ENCODE measurements at regions not wholly inside any gene's neighbourhood (a gene's known extent, or its start where the extent isn't known, plus 50 kb on each side); places are given as distances from the start of the nearest gene placed in this dataset.
A peak's percentile ranks its signal among the peaks of the same experiment; 100 is the strongest.

DNA sequence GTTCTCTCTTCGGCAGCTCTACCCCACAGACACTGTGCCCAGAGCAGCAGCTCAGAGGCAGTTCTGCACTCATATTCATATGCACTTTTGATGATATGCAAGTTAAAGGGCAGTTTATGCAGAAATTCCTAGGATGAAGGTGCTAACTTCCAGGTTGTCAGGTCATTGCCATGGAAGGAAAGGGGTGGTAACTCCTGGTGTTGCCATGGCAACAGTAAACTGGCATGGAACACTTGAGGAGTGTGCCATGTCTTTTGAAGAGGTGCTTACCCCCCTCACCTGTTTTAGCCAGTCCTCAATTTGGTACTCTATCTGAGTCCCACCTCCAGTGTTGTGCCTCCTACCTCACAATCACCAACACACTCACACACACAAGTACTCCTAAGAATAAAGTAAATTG lies 539.4 kb upstream of the BTBD3 start:
- H3K4me3 ChIP-seq (replicated peaks; ENCODE audit: low read depth, low read length) = no peak overlapping the region
- no peak for DNase-seq (ENCODE audit: low read depth)
- TF ChIP-seq, protein P1, sequence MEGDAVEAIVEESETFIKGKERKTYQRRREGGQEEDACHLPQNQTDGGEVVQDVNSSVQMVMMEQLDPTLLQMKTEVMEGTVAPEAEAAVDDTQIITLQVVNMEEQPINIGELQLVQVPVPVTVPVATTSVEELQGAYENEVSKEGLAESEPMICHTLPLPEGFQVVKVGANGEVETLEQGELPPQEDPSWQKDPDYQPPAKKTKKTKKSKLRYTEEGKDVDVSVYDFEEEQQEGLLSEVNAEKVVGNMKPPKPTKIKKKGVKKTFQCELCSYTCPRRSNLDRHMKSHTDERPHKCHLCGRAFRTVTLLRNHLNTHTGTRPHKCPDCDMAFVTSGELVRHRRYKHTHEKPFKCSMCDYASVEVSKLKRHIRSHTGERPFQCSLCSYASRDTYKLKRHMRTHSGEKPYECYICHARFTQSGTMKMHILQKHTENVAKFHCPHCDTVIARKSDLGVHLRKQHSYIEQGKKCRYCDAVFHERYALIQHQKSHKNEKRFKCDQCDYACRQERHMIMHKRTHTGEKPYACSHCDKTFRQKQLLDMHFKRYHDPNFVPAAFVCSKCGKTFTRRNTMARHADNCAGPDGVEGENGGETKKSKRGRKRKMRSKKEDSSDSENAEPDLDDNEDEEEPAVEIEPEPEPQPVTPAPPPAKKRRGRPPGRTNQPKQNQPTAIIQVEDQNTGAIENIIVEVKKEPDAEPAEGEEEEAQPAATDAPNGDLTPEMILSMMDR (IDR thresholded peaks at IDR 0.05; ENCODE audit: low read length, missing control alignments) = no peak

DNA sequence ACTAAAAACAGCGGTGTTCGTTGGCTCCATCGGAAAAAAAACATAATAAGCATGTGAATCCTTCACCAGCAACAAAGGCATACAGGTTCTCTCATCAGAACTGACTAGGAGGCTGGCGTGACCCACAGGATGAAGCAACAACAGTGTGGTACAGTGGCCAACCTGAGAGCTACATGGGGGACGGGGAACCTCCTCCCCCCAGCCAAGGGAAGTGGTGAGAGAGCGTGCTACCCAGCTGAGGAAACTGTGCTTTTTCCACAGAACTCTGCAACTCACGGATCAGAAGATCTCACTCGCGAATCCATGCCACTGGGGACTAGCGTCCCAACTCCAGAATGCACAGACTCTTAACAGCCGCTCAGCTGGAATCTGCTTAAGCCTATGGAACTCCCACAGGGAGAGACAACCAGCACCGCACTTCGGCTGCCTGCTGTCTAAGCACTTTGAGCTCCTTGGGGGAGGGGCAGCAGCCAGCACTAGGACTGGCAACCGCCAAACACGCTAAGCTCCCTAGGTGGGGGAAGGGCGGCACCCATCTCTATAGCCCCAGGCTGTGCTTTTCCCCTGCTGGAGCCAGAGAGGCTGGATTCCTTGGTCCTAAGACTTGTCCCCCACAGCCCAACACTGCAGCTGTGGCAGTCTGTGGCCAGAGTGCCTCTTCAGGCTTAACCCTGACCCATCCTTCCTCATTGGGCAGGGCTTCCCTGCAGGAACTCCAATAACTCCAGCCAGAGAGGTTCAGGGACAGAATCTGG lies 538.3 kb upstream of the BTBD3 start:
- no peak for DNase-seq (ENCODE audit: low read depth)
- TF ChIP-seq, protein P1 (IDR thresholded peaks at IDR 0.05; ENCODE audit: low read length, missing control alignments) = no peak
- no peak overlapping the region for H3K4me3 ChIP-seq (replicated peaks; ENCODE audit: low read depth, low read length)

DNA sequence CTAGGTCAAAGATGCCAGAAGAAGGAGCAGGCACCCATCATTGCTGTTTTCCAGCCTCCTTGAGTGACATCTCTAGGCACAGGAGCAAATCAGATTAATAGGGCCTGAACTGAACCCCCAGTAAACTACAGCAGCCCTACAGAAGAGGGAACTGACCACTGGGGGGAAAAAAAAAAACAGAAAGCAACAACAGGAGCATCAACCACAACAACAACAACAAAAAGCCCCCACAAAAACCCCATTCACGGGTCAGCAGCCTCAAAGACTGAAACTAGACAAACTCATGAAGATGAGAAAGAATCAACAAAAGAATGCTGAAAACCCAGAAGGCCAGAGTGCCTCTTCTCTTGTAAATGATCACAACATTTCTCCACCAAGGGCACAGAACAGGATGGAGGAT lies 537.4 kb upstream of the BTBD3 start:
- TF ChIP-seq, protein P1 (IDR thresholded peaks at IDR 0.05; ENCODE audit: low read length, missing control alignments) = no peak
- H3K4me3 ChIP-seq (replicated peaks; ENCODE audit: low read depth, low read length) = no peak overlapping the region
- DNase-seq (ENCODE audit: low read depth) = no peak

DNA sequence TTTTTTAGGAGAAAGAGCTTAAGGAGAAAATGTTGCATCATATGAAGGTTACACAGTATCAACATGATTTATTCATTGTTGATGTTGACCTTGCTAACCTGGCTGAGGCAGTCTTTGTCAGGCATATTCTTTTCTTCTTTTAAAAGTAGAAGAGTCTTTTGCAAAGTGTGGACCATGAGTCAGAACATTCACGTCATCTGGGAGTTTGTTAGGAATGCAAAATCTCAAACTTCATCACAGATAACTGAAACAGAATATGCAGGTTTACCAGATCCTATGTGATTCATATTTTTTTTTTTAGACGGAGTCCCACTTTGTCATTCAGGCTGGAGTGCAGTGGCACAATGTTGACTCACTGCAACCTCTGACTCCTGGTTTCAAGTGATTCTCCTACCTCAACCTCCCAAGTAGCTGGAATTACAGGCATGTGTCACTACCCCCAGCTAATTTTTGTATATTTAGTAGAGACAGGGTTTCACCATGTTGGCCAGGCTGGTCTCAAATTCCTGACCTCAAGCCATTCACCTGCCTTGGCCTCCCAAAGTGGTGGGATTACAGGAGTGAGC lies 530.4 kb upstream of the BTBD3 start:
- H3K4me3 ChIP-seq (replicated peaks; ENCODE audit: low read depth, low read length) = no peak overlapping the region
- TF ChIP-seq, protein P1 (IDR thresholded peaks at IDR 0.05; ENCODE audit: low read length, missing control alignments) = no peak
- DNase-seq (ENCODE audit: low read depth) = peak; percentile 81

- TF ChIP-seq, protein P1 (IDR thresholded peaks at IDR 0.05; ENCODE audit: low read length, missing control alignments) = no peak
- DNase-seq (ENCODE audit: low read depth) = no peak
- no peak overlapping the region for H3K4me3 ChIP-seq (replicated peaks; ENCODE audit: low read depth, low read length)
Observed at GRCh38 chr20:11389186-11389585, 528.5 kb upstream of the BTBD3 start.

DNA sequence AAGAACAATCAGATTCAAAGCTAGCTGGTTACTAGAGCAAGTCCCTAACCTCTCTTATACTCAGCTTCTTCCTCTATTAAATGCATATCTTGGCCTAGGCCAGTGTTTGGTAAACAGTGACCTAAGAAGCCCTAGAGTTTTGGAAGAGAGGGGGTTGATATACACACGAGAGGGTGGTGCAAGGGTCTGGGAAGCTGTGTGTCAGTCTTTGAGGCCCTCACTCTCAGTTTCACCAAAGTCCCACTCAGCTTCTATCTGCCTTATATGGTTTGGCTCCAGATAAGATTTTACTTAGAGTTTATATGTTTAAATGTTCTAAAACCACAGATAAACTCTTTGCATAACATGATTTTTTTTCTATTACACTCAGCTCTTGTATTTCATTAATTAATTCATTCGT lies 526.1 kb upstream of the BTBD3 start:
- H3K4me3 ChIP-seq (replicated peaks; ENCODE audit: low read depth, low read length) = no peak overlapping the region
- no peak for DNase-seq (ENCODE audit: low read depth)
- TF ChIP-seq, protein P1 (IDR thresholded peaks at IDR 0.05; ENCODE audit: low read length, missing control alignments) = no peak

All from fibroblast of pulmonary artery (primary cell).